ENCODE measurements at regions not wholly inside any gene's neighbourhood (a gene's known extent, or its start where the extent isn't known, plus 50 kb on each side); places are given as distances from the start of the nearest gene placed in this dataset.

DNA sequence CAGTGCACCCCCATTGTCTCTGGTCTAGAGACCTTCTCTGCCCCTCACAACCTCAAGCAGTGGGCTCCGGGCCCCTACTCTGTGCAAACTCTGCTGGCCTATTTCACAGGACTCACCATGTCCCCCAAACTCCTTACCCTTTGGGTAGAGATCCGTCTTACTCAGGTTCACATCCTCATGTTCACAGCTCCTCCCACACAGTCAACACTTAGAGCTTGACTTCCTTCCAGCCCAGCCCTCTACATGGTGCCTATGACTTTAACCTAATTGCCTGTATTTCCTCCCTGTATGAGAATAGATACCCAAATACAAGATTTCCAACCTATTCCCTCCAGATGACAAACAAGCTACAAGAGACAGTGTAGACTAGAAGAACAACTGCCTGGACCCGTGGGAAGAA is 528.6 kb upstream of the JARID2 start:
- H3K36me3 Mint-ChIP-seq, result no peaks in the 10 kb centered on the region
- peak overlapping the region; percentile 35 to 56 (median 47) for H3K4me3 Mint-ChIP-seq
- H3K9me3 Mint-ChIP-seq, result no peaks in the 10 kb centered on the region
- H3K4me1 Mint-ChIP-seq, result peaks cover 27 to 48% (median 46%) of the 10 kb centered on the region in 3 donors
- H3K27ac Mint-ChIP-seq, result peak overlapping the region in 2 of 3 donors; percentile 12 to 66
- no peaks in the 10 kb centered on the region for H3K27me3 Mint-ChIP-seq

DNA sequence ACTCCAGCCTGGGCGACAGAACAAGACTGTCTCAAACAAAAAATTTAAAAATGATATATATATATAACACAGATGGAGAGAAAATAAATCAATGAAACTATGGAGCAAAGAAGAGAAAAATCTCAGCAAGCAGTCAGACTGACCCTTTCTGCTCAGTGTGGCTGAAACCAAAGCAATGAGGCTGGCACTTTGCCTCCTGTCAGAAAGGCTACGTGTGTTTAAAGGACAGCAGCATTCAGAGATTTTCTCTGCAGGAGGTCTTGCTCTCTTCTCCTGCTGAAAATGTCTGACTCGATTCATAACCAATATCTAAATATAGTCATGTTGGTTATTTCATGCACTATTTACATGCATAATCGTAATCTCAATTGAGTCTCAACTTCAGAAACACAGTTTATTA is 527.0 kb upstream of the JARID2 start:
- Mint-ChIP-seq H3K9me3 (no peaks in the 10 kb centered on the region), H3K36me3 (no peaks in the 10 kb centered on the region), H3K4me1 (peaks cover 32 to 62% (median 57%) of the 10 kb centered on the region in 3 donors), H3K27ac (peak overlapping the region; percentile 57 to 68 (median 67)), H3K27me3 (no peaks in the 10 kb centered on the region), H3K4me3 (peak overlapping the region; percentile 77 to 92 (median 82))

DNA sequence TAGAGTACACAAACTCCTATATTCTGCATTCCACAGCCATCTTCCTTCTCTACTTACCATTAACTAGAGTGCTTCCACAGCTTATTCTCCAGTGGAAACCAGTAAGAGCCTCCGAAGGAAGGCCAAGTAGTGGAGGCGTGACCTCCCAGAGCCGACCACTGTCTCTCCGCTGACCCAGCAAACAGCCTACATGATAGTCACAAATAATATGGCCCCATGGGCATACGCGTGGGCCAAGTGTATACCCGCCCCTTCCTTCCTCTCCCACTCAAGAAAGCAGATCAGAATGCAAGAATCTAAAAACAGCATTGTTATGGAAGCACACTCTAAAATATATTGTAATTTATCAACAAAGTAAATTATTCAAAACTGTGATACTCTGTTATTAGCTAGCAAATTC is 526.6 kb upstream of the JARID2 start:
- Mint-ChIP-seq H3K4me3 (peak overlapping the region; percentile 77 to 92 (median 82)), H3K4me1 (peaks cover 32 to 66% (median 59%) of the 10 kb centered on the region in 3 donors), H3K36me3 (no peaks in the 10 kb centered on the region), H3K27me3 (no peaks in the 10 kb centered on the region), H3K9me3 (no peaks in the 10 kb centered on the region), H3K27ac (peak overlapping the region; percentile 26 to 68 (median 57))

DNA sequence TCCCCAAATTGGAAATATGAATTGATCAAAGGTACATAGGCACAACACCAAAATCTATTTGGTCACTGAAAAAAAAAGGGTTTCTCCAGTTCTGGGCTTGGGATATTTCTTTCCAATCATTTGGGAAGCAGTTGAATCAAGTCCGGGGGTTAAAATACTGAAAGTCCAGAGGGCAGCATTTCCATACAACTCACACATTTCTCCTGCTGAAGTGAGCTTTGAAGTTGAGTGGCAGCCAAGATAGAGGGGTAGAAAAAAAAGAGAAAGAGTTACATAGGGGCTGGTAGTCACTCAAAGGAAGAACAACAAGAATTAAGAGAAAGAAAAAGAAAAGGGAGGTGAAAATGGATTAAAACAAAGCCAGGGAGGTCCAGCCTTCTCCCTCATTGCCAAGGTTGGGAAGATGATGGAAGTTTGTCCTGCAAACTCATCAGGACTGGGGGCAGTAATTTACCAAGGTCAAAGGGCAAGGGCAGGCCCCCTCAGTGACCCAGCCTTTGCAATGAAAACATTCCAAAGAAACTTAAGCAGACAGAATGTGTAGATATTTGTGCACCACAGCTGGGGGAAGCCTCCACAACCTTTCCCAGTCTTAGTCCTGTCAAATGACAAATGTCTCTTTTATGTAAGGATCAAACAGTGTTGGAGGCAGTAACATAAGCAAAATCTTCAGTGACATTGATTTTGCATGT is 525.3 kb upstream of the JARID2 start:
- peak overlapping the region in 3 of 4 donors; percentile 41 to 89 (median 44) for H3K4me3 Mint-ChIP-seq
- peak overlapping the region; percentile 78 to 82 (median 81) for H3K27ac Mint-ChIP-seq
- H3K9me3 Mint-ChIP-seq, result no peaks in the 10 kb centered on the region
- no peaks in the 10 kb centered on the region for H3K27me3 Mint-ChIP-seq
- peaks cover 31 to 66% (median 58%) of the 10 kb centered on the region in 3 donors for H3K4me1 Mint-ChIP-seq
- H3K36me3 Mint-ChIP-seq, result no peaks in the 10 kb centered on the region

DNA sequence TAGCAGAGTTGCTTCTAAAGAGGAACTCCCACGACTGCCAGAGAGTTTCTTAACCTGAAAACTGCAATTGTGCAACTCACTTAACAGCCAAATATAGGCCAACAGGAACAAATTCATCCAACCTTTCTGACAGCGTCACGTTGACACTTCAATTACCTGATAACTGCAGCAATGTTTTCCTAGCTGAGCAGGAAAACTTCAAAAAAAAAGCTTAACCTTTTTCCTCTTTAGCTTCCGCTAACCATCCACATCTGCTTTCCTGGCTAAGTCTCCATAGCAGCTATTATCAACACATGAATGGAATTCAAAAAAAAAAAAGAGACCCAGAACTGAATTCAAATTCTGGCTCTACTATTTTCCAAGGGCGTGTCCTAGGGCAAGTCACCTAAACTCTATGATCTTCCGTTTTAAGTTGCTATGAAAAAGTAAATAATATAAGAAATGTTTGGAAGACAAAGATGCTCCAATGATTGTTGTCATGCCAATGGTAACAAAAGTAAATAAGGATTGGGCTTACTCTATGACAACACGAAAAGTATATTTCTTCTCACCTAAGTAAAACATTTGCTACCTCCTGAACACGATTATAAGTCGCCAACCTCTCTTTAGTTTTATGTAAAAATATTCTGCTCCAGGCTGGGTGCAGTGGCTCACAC is 524.6 kb upstream of the JARID2 start:
- Mint-ChIP-seq H3K4me1 (peaks cover 29 to 62% (median 54%) of the 10 kb centered on the region in 3 donors), H3K36me3 (no peaks in the 10 kb centered on the region), H3K9me3 (no peaks in the 10 kb centered on the region), H3K27me3 (no peaks in the 10 kb centered on the region), H3K27ac (peak overlapping the region; percentile 78 to 94 (median 82)), H3K4me3 (peak overlapping the region in 2 of 4 donors; percentile 41 to 44)

DNA sequence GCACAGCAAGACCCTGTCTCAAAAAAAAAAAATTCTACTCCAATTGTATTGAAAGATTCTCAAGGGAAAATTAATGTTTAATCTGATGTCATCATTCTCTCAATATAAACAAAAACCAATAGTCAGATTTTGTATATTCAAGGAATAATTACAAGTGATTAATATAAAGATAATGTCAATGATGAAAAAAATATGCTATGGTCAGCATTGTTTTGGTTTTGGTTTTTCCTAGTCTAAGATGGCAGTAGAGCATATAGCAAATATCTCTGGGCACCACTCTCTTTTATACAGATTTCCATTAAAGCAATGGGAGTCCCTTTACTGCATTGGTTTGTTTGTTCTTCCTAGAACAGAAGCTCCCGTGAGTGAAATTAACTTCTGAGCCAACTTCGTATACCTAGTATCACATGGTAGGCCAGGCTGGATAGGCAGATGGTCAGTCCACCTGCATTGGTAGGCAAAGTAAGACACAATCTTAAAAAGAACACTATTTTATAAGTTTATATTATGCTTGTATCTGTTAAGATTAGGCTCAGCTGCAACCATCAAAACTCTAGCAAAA is 523.8 kb upstream of the JARID2 start:
- H3K4me1 Mint-ChIP-seq, result peaks cover 29 to 55% (median 47%) of the 10 kb centered on the region in 3 donors
- peak overlapping the region in 1 of 4 donors; percentile 13 for H3K4me3 Mint-ChIP-seq
- H3K27ac Mint-ChIP-seq, result peak overlapping the region; percentile 78 to 94 (median 82)
- no peaks in the 10 kb centered on the region for H3K27me3 Mint-ChIP-seq
- H3K36me3 Mint-ChIP-seq, result no peaks in the 10 kb centered on the region
- H3K9me3 Mint-ChIP-seq, result no peaks in the 10 kb centered on the region

DNA sequence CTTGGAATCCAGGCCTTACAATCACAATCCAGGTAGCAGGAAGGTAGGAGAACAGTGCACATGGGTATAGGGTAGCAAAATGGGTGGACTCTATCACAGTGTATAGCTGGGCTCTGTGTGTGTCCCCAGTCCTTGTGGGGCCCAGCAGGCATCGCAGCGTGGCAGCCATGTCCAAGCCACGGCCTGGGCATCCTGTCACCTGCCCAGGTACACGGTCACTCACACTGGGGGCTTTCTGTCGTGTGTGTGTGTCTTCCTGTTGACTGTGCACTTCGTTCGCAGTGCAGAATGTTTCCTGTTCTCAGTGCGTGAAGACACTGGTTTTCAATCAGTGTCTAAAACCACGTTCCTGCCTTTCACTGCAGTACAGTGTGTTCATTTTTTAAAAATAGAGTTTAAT is 523.2 kb upstream of the JARID2 start:
- Mint-ChIP-seq H3K9me3 (no peaks in the 10 kb centered on the region), H3K4me1 (peaks cover 23 to 52% (median 42%) of the 10 kb centered on the region in 3 donors), H3K27ac (peak overlapping the region; percentile 78 to 94 (median 82))

DNA sequence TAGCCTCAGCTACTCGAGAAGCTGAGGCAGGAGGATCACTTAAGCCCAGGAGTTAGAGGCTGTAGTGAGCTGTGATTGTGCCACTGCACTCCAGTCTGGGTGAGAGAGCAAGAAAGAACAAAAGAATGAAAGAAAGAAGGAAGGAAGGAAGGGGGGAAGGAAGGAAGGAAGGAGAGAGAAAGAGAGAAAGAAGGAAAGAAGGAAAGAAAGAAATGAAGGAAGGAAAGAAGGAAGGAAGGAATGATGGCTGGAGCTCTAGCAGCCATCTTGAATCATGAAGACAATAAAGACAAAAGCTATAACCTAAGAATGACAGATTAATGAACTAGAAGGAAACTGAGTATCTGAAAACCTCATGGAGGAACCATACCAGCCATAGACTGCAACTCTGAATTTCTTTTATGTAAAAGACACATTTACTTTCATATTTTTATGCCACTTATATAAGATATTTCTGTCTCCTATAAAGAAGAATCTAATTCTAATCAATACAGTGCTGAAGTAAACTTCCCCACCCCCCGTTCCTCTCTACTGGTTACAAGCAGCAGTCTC is 522.3 kb upstream of the JARID2 start:
- Mint-ChIP-seq H3K9me3 (no peaks in the 10 kb centered on the region), H3K27me3 (no peaks in the 10 kb centered on the region), H3K4me3 (peak overlapping the region in 2 of 4 donors; percentile 6 to 13), H3K36me3 (no peaks in the 10 kb centered on the region), H3K4me1 (peaks cover 24 to 57% (median 49%) of the 10 kb centered on the region in 3 donors), H3K27ac (peak overlapping the region in 2 of 3 donors; percentile 78 to 82)

More for the DNA sequence above, 523.2 kb upstream of the JARID2 start:
- Mint-ChIP-seq H3K4me3 (peak overlapping the region in 3 of 4 donors; percentile 13 to 66 (median 38)), H3K27me3 (no peaks in the 10 kb centered on the region), H3K36me3 (no peaks in the 10 kb centered on the region)

DNA sequence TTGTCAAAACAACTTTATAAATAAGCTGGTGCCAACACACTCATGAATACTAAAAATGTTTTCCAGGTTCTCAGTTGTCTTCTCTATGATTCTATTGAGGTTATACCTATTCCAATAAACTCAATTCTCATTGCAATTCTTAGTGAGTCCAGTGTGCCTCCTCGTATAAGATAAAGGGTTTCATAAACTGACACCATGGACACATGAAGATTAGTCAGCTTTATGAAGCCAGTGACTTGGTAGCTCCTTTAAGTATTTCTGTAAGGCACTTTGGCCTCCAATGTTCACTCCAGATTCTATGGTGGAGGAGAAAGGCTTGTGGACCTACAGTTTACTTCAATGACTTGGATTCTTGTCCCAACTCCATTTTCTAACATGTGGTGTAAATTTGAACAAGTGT is 521.3 kb upstream of the JARID2 start:
- no peak overlapping the region for H3K27ac Mint-ChIP-seq
- H3K36me3 Mint-ChIP-seq, result no peaks in the 10 kb centered on the region
- peaks cover 29 to 59% (median 55%) of the 10 kb centered on the region in 3 donors for H3K4me1 Mint-ChIP-seq
- H3K27me3 Mint-ChIP-seq, result no peaks in the 10 kb centered on the region
- no peaks in the 10 kb centered on the region for H3K9me3 Mint-ChIP-seq
- H3K4me3 Mint-ChIP-seq, result no peak overlapping the region

DNA sequence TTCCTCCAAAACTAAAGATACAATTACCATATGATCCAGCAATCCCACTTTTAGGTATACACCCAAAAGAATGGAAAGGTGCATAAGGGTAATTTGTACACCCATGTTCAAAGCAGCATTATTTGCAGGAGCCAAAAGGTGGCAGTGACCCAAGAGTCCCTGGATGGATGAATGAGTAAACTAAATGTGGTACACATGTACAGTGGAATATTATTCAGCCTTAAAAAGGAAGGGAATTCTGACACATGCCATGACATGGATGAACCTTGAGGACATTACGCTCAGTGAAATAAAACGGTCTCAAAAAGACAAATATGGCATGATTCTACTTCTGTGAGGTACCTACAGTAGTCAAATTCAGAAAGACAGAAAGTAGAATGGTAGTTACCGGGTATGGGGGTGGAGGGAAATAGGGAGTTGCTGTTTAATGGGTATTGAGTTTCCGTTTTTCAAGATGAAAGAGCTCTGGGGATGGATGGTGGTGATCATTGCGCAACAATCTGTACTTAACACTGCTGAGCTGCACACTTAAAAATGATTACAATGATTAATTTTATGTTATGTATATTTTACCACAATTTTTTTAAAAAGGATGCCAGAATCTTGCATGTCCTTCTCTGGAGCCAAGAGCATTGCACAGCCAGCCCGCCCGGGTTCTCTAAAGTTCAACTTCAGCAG is 518.9 kb upstream of the JARID2 start:
- peak overlapping the region in 2 of 3 donors; percentile 35 to 63 for H3K27ac Mint-ChIP-seq
- no peaks in the 10 kb centered on the region for H3K9me3 Mint-ChIP-seq
- H3K36me3 Mint-ChIP-seq, result no peaks in the 10 kb centered on the region
- H3K27me3 Mint-ChIP-seq, result no peaks in the 10 kb centered on the region
- no peak overlapping the region for H3K4me3 Mint-ChIP-seq
- peaks cover 21 to 49% (median 46%) of the 10 kb centered on the region in 3 donors for H3K4me1 Mint-ChIP-seq

DNA sequence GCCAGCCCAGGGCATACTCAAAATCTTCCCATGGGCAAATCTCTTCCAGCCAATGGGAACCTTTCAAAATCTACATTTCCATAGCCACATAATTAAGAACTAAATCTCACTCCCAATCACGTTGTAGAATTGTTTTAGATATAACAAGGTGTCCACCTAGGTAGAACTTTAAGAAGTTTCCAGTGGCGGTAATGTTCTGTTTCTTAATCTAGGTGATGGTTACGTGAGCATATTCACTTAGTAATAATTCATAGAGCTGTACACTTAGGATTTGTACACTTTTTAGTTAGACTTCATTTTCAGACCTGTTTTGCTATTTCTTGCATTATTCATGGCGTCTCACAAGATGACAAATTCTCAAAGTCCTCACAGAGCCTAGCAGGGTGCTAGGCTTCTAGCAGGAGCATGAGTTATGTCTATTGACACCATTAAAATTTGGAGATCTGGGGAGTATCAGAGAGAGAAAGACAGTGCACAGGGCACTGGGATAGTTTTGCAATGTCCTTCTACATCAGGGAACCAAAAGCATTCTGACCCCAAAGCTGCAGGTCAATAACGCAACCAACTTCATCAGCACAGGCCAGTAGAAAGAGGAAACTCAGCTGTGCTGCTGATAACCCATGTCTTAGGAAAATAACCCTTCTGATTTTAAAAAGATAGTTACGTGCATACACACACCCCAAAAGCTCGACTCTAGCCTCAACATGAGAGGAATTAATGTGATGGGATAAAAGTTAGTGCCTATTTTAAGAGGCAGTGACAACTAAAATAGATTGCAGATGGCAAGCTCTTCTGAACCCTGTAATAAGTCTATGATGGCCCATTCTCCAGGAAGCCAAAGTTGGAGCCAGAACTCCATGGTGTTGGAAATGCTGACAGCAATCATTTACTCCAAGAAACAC is 518.1 kb upstream of the JARID2 start:
- Mint-ChIP-seq H3K27ac (peak overlapping the region; percentile 39 to 85 (median 51)), H3K4me3 (peak overlapping the region in 2 of 4 donors; percentile 2 to 62), H3K9me3 (no peaks in the 10 kb centered on the region), H3K36me3 (no peaks in the 10 kb centered on the region), H3K27me3 (no peaks in the 10 kb centered on the region), H3K4me1 (peaks cover 18 to 47% (median 47%) of the 10 kb centered on the region in 3 donors)

DNA sequence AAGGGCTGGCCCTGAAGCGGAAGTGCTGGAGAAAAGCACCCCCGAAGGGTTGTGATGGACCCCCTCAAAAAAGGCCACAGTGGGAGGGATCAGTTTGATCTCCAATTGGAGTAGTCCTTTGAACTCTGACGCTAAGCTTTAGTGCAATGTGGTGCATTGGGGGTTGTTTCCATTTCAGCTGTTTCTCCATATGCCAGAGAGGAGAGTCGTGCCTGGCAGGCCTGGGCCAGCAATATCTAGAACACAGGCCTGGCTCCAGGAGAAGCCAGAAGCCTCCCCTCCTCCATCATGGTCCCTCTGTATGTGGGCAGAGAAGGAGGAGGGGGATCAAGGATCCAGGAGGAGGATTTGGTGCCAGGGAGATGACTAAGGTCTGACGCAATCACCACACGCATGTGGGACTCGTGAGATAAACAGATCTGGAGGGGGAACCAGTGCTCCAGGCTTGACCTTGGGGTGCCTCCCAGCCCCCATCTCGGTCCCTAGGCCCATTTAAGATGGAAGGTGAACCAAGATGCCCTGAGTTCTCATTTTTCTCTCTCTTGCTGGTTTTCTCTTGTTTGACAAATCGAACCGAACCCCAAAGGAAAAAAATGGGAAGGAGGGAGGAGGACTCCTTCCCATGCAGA is 517.4 kb upstream of the JARID2 start:
- Mint-ChIP-seq H3K9me3 (no peaks in the 10 kb centered on the region), H3K4me1 (peaks cover 20 to 48% (median 46%) of the 10 kb centered on the region in 3 donors), H3K27me3 (no peaks in the 10 kb centered on the region), H3K4me3 (peak overlapping the region; percentile 72 to 86 (median 77)), H3K27ac (peak overlapping the region; percentile 39 to 88 (median 85)), H3K36me3 (no peaks in the 10 kb centered on the region)

DNA sequence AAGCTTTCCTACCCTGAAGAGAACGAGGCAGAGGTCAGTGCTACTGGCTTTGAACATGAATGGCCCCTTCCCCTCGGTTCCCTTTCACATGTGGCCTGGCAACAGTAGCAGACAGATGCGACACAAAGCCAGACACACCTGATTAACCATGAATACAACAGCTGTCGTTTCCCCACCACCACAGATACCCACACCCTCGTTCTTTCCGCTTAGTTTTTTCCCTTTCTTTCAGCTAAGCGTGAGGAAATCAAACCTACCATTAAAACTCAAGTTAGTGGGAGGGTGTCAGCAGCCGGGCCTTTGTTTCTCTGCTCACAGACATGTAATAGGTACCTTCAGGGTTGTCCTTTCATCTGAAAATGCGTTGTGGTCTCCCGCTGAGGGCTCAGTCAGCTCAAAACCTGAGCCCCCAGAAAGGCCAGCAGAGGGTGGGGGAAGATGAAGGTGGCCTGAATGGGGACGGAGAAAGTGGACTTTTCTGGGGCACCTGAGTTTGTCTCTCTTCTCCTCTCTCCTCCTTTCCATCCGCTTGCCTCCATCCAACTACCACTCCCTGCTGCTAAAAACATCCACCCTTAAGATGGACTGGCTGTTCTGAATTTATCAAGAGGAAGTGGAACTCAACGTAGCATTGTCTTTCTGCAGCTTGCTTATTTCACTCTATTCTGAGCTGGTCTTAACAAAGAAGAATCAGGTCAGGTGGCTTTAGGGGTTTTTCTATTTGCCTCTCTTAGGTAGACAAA is 516.6 kb upstream of the JARID2 start:
- Mint-ChIP-seq H3K36me3 (peaks cover 1% of the 10 kb centered on the region), H3K4me1 (peaks cover 22 to 53% (median 44%) of the 10 kb centered on the region in 3 donors), H3K4me3 (peak overlapping the region; percentile 72 to 86 (median 77))

More for the DNA sequence above, 516.6 kb upstream of the JARID2 start:
- Mint-ChIP-seq H3K27ac (peak overlapping the region; percentile 85 to 95 (median 88)), H3K9me3 (no peaks in the 10 kb centered on the region), H3K27me3 (no peaks in the 10 kb centered on the region)

All from IgD-negative memory B cell (primary cell).